ENCODE measurements at regions not wholly inside any gene's neighbourhood (a gene's known extent, or its start where the extent isn't known, plus 50 kb on each side); places are given as distances from the start of the nearest gene placed in this dataset.

- no peak for DNase-seq (ENCODE audit: low spot score)
- no peak for ATAC-seq (ENCODE audit: low FRiP score)
- no peak for TF ChIP-seq CTCF (IDR thresholded peaks at IDR 0.05)
Observed at GRCh38 chr9:81474792-81475191, 214.6 kb downstream of the TLE1 start.

DNA sequence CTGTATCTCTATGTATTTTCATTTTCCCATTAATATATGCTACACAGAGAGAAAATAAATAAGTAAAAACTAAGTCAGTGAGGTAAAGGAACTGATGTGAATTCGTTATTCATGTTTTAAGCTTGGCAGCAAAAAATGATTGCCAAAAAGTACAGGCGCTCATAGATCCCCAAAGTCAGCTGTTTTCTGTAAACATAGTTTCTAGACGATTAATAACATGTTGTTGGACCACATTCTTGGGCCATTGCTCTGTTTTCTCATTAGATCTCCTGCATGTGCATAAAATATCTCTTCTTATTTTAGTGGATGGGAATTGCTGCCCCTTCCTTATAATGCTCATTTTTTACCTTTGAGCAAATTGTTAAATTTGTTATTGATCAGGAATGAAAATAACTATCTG is 215.2 kb downstream of the TLE1 start:
- DNase-seq (ENCODE audit: low spot score), result no peak
- no peak for TF ChIP-seq CTCF (IDR thresholded peaks at IDR 0.05)
- no peak for ATAC-seq (ENCODE audit: low FRiP score)

DNA sequence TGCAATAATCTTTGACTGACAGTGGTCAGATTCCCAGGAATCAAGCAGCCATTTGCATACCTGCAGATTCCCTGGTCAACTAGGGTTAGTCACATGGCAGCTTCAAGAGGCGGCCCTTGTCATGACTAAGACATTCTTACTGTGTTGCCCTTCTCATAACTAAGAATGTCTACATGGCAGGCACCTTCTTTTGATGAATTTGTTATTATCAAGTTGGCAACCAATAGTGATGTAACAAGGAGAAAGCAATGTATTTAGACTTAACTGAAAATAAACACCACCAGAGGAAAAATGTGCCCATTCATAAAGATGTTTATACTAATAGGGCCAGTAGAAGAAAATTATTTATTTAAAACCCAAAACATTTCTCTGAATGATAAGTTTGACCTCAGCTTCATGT is 215.6 kb downstream of the TLE1 start:
- ATAC-seq (ENCODE audit: low FRiP score) (no peak), DNase-seq (ENCODE audit: low spot score) (no peak)
- no peak for TF ChIP-seq CTCF (IDR thresholded peaks at IDR 0.05)

GRCh38 chr9:81473206-81473605 is 216.1 kb downstream of the TLE1 start:
- TF ChIP-seq CTCF (IDR thresholded peaks at IDR 0.05), result no peak
- DNase-seq (ENCODE audit: low spot score) (no peak), ATAC-seq (ENCODE audit: low FRiP score) (no peak)

DNA sequence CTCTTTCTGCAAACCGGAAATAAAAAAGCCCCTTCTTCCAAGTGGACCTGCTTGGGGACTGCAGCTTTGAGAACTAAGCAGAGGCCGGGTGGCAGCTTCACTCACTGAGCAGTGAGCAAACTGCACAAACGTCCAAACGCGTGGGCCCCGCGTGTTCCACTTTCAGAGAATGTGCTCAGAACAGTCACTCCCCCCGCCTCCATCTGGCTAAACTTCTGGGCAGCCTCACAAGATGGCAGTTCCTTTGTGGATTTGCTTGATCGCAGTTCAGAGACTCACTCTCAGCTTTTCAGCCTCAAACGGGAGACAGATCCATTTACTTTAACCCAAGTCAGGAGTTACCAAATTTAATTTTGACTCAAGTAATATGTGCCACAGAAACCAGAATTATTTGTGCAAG is 216.6 kb downstream of the TLE1 start:
- no peak for DNase-seq (ENCODE audit: low spot score)
- TF ChIP-seq CTCF (IDR thresholded peaks at IDR 0.05), result no peak
- no peak for ATAC-seq (ENCODE audit: low FRiP score)

- TF ChIP-seq CTCF (IDR thresholded peaks at IDR 0.05), result no peak
- ATAC-seq (ENCODE audit: low FRiP score) (no peak), DNase-seq (ENCODE audit: low spot score) (no peak)
Observed at GRCh38 chr9:81470864-81471263, 218.5 kb downstream of the TLE1 start.

GRCh38 chr9:81468084-81468595 is 221.2 kb downstream of the TLE1 start:
- DNase-seq (ENCODE audit: low spot score), result no peak
- no peak for ATAC-seq (ENCODE audit: low FRiP score)
- TF ChIP-seq CTCF (IDR thresholded peaks at IDR 0.05), result no peak
